Iris pigment epithelial cell (primary cell): ENCODE measurements at regions not wholly inside any gene's neighbourhood (a gene's known extent, or its start where the extent isn't known, plus 50 kb on each side); places are given as distances from the start of the nearest gene placed in this dataset.

ENCODE experiments used
- DNase-seq: peaks from one replicate; pipeline ENCODE4 v3.0.0-alpha.2; 2011; ENCODE audit warnings: low read depth

- DNase-seq: no peak
These were observed 308.5 kb downstream of the PLK2 start for GRCh38 chr5:58151414-58151813.

- DNase-seq: no peak
These were observed 309.0 kb downstream of the PLK2 start for GRCh38 chr5:58150926-58151325.

- DNase-seq: no peak
These were observed 310.1 kb downstream of the PLK2 start for GRCh38 chr5:58149746-58150145.

GRCh38 chr5:58149345-58149744 is 310.5 kb downstream of the PLK2 start:
- peak; percentile 3 for DNase-seq

- DNase-seq: no peak
These were observed 311.6 kb downstream of the PLK2 start for GRCh38 chr5:58148254-58148775.

- no peak for DNase-seq
These were observed 314.4 kb downstream of the PLK2 start for GRCh38 chr5:58145397-58145934.

GRCh38 chr5:58143727-58144126 is 316.2 kb downstream of the PLK2 start:
- no peak for DNase-seq

- no peak for DNase-seq
These were observed 316.7 kb downstream of the PLK2 start for GRCh38 chr5:58143181-58143580.

- no peak for DNase-seq
These were observed 321.1 kb downstream of the PLK2 start for GRCh38 chr5:58138791-58139190.

GRCh38 chr5:58136406-58136805 is 323.5 kb downstream of the PLK2 start:
- no peak for DNase-seq

GRCh38 chr5:58135571-58136335 is 324.1 kb downstream of the PLK2 start:
- peak; percentile 84 for DNase-seq

GRCh38 chr5:58133631-58134296 is 326.1 kb downstream of the PLK2 start:
- peak; percentile 83 for DNase-seq

GRCh38 chr5:58133216-58133615 is 326.7 kb downstream of the PLK2 start:
- DNase-seq: no peak

- DNase-seq: peak; percentile 48
These were observed 332.3 kb downstream of the PLK2 start for GRCh38 chr5:58127255-58128220.

GRCh38 chr5:58123501-58123900 is 336.4 kb downstream of the PLK2 start:
- DNase-seq: no peak

- DNase-seq: no peak
These were observed 337.0 kb downstream of the PLK2 start for GRCh38 chr5:58122848-58123392.

GRCh38 chr5:58122157-58122556 is 337.7 kb downstream of the PLK2 start:
- no peak for DNase-seq

GRCh38 chr5:58121391-58121790 is 338.5 kb downstream of the PLK2 start:
- DNase-seq: no peak

GRCh38 chr5:58117542-58117941 is 342.3 kb downstream of the PLK2 start:
- DNase-seq: no peak

GRCh38 chr5:58116346-58116745 is 343.5 kb downstream of the PLK2 start:
- no peak for DNase-seq

- no peak for DNase-seq
These were observed 344.1 kb downstream of the PLK2 start for GRCh38 chr5:58115811-58116210.

- peak; percentile 80 for DNase-seq
These were observed 345.6 kb downstream of the PLK2 start for GRCh38 chr5:58114324-58114723.
